ENCODE measurements at regions not wholly inside any gene's neighbourhood (a gene's known extent, or its start where the extent isn't known, plus 50 kb on each side); places are given as distances from the start of the nearest gene placed in this dataset.

DNA sequence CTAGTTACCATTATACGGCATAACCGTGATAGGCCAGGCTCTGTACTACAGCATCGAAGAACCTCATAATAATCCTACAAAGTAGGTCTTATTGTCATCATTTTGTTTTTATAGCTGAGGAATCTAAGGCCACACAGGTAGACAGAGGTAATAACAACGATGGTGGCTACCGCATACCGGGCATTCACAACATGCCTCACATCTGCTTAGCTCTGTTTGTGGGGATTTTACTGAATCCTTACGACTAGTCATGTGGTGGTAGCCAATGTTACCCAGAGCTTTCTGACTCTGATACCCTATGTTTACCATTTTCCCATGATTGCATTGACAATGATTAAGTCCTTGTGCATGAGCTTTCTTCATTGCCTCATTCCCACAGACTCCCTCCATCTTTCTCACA is 269.4 kb downstream of the TCF7L2 start:
- no peak for DNase-seq

DNA sequence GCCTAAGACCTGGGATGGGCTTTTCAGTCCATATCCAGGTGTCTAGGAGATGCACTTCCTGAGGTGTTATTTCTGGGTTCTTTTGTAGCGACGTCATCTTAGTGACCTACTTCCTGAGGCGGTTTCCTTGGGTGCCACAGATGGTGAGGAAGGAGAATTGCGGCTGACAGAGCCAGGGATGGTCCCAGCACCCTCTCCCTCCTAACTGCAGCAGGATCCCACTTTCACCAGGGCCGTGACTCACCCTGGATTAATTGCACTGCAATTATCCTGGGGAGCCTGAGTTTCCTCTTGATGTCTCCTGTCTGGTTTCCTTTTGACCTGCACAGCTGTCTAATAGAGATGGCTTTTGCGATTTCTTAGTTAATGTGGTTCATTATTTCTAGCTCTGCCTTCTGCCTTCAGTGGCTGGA is 271.7 kb downstream of the TCF7L2 start:
- DNase-seq, result no peak

DNA sequence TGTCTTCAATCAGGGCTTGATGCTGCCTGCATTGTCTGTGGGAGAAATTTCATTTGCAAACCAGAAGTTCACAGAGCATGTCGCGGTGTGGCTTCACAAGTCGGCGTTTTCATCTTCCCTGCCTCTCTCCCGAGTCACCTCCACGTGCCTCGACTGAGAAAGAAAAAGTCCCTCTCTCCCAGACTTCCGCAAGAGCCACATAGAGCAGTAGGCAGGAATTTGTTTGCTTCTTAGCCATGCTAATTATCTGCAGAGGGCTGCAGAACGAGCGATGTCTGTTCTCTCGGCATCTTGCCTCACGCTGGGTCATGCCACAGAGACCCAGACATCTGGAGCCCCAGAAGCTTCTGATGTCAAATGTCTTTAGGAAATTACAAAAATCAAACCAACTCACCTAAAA is 272.2 kb downstream of the TCF7L2 start:
- DNase-seq, result no peak

DNA sequence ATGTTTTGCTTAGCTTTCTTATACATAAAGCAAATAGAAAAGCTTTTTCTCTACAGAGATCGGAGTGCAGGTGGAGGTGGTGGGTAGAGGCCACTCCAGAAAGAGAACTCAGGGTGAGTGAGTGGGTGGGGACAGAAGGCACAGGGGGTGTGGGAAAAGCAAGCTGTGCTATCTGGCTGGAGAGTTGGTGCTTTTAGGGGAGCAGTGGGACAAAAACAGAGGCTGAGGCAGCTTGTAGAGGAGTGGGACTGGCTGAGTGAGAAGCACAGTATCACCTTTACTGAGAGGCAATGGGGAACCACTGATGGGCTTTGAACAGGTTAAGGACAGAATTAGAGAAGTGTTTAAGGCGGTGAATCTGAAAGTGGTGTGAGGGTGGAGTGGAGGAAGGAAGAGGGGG is 275.3 kb downstream of the TCF7L2 start:
- DNase-seq, result no peak

DNA sequence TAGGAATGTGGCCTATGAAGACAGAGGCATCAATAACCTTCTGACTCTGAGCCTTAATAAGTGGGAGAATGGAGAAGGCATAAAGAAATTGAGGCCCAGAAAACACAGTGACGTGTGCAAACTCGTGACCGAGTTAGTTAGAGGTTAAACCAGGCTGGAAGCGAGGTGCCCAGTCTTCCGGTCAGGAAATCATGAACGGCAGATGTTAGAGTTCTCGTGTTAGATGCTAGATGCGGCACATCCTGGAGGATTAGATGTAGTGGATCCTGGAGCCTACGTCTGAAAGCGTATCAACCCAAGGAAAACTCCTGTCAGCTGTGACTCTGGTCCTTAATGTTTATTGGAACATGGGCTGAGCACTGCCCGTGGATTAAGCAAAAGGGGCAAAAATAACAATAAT is 275.9 kb downstream of the TCF7L2 start:
- DNase-seq, result no peak

DNA sequence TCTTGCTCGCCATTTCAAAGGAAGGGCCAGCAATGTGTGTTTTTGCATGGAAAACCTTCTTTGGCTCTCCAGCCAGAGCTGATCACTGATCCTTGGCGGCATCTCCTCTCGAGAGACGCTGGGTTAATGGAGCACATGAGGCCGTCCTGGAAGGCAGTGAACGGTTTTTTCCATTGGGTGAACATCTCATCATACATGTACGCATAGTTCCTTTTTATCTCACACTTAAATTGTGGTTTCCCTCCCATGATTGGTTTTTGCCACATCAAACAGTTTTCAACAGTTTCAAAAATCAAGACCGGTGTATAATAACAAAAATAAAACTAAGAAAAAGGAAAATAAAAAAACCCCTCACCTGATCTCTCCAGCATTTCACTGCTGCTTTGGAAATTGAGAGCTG is 276.4 kb downstream of the TCF7L2 start:
- no peak for DNase-seq

DNA sequence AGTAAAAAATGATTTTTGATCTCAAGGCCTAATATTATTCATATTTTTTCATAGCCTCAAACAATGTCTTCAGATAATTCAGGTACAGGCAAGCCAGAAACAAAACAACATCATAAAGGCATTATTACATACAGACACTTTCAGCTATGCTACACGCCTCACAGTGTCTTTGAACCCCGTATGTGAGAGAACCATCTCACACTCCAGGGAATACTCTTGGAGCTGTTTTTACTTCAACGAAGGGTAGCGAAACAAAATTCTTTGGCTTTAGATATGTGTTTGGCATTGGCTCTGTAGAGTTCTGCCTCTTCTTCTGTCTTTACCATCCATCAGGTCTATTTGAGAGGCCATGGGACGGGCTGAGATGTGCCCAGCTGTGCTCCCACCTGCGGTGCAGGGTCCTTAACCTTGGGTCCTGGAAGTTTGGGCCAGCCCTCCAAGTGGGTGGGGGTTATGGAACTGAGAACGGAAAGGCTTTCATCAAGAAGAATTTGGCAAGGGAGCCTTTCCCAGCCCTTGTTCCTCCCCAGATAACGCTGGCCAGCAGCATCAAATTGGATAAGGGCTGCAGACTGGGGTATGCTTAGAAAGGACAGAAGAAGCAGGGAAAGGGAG is 276.9 kb downstream of the TCF7L2 start:
- no peak for DNase-seq

DNA sequence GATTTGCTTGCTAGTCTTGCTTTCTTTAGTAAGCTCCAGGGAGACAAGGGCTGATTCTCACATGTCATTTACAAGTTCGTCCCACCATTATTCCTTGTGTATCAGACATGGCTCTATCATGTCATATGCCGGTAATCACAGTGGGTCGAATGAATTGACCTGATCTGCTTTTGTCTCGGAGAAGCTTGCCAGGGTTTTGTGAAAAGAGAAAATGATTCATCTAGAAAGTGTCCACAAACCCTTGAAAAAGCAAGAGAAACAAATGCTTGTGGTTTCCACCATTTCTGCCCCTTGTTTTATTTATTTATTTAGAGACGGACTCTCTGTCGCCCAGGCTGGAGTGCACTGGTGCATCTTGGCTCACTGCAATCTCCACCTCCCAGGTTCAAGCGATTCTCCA is 278.5 kb downstream of the TCF7L2 start:
- no peak for DNase-seq

DNA sequence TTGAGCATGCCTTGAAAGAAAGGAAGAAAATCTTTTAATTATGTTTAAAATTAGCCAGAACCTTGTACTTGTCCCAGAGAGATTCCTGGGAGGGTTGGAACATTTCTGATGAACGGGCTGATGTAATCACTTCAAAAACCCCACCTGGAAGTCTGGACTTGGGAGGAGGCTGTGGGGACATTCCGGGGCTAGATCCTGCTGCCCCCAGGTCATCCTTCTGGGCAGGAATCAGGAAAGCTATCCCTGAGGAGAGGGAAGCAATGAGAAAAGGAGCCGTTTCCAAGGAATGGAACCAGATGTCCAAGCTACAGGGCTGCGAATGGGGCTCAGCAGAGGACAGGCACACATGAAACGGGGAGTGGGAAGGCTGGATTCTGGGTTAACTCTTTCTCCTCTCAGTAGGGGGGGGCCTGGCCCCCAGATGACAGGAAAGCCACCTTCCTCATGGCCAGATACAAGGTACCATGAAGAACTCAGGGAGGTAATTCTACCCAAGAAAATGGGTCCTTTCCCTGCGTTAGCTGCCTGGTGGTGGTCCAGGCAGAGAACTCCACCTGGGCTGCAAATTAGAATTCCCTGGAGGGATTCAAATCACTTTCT is 280.1 kb downstream of the TCF7L2 start:
- DNase-seq, result no peak

DNA sequence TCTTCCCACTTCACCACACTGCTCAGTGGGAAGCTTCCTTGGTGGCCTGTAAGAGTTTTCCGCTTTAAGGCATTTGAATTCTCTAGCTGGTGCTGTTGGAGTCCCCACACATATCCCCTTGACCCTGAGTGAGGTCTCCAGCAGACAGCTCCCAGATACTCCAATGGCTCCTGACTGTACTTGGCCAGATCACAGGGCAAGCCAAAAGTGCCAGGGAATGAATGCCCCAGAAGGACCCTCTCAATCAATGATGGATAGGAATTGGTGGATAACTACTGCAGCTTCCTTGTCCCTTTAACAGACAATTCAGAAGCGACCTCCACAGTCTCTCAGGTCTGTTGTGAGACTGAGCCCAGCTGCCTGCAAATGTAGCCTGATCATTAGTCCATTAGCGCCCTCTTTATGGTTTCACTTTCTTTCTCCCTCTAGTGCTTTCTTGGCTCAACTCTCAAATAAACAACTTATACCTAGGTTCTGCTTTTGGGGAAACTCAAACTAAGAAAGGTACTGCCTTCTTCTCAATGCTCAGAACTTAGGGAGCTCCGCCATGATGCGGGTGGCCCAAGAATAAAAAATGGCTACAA is 283.0 kb downstream of the TCF7L2 start:
- DNase-seq, result no peak

DNA sequence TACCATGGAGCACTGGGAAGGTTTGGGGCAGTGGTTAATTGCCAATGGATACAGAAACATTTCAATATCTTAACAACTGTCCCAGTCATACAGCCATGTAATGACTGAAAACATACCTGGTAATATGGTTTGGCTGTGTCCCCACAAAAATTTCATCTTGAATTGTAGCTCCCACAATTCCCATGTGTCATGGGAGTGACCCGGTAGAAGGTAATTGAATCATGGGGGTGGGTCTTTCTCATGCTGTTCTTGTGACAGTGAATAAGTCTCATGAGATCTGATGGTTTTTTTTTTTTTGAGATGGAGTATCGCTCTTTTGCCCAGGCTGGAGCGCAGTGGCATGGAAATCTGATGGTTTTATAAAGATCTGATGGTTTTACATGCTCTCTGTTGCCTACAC is 284.4 kb downstream of the TCF7L2 start:
- no peak for DNase-seq

DNA sequence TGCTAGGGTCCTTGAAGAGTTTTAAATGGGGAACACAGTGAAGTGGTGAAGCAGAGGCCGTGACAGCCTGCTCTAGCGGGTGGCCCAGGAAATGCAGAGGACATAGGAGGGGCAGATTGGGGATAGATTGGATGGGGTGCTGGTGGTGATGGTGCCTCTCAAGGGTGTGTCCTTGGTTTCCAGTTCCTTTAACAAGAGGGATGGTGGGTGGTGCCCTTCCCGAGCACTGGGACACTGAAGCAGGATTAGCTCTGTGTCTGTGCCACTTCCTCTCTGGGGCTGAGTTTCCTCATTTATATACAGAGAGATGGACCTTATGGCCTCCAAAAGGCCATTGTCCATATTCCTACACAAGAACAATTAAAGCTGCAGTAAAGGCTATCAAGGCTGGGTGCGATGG is 285.5 kb downstream of the TCF7L2 start:
- DNase-seq, result no peak

DNA sequence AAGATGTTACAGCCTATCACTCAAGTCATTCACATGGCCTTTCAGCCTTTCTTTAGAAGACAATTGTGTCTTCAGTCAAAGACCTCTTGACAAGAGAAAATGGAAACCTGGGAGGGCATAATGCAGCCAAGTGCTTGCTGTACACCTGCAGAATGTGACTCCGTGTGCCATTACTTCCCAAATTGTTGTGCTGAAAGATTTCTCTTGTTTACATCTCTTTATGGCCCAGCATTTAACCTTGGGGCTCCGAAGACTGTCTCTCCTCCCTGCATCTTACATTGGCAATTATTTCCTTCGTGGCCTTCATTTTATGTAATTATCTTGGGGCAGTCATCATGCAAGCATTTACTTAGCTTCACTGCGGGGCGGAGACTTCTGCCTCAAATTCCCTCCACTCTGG is 287.0 kb downstream of the TCF7L2 start:
- DNase-seq, result no peak

DNA sequence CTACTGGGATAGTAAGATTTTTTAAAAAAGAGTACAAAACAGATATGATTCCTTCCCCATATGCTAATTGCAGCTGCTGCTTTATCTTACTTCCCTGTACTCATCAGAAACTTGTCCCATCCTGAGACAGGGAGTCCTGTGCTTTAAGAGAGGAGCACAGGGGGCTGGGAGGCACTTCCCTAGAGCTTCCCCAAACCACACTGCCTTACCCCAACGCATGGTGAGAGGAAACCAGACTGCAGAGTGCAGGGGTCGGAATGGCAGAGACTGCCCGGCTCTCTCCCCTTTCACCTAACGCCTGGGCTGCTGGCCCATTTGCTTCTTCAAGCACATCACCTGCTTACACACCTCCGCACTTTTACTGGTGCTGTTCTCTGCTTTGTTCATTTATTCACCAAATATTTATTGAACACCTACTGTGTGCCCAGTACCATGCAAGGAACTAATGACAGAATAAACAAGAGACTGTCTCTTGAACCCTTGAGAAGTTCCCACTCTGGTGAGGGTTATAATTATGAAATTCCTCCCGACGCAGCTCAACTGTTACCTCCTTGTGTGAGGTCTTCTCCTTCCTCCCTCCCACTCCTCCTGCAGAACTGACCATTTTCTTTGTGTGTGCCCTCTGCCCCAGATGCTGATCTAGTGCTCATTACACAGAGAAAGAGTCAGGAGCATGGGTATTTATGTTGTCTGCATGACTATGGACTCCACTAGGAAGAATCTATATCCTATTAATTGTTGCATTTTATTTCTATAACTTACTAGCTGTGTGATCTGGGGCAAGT is 289.7 kb downstream of the TCF7L2 start:
- no peak for DNase-seq

DNA sequence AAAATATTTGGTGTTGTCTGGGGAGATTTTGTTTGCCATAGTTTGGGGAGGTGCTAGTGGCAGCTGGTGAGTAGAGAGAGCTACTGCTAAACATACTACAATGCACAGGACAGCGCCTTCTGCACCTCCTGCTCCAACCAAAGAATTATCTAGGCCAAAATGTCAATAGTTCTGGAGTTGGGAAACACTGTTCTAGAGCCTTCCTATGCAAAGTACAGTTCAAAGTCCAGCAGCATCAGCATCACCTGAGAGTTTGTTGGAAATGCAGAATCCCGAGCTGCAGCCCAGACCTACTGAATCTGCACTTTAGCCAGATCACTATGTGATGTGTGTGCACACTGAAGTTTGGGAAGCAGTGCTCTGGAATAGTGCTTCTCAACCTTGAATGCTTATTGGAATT is 290.7 kb downstream of the TCF7L2 start:
- no peak for DNase-seq

DNA sequence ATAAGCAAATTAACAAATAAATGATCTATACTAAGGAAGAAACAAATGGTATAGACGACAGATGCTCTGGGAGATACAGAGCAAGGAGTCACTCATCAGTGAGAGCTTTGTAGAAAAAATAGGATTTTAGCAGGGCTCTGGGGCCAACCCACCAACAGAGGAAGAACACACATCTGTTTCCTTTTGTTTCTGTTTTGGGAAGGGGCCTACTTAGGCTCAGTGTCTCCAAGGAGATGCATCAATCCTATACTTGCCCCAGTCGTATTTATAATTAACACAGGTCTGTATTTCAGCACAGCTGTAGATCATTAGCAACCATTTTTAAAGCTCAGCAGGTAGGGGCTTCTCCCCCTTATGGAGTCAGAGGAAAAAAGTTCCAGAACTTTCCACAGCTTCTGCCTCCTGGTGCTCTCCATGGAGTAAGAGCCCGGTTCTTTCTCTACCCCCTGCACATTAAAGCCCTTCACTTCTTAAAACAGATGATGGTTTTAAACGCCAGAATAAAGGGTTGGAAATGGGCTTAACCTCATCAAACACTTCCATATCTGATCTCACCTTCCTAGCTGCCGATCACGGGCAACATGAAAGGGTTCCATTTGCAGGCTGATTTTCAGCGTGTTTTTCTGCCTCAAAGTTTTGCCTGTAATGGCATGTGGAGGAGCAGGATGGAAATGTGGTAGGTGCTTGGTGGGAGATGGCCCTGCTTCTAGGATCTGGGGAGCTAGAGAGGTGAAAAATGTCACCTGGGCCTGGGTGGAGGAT is 291.7 kb downstream of the TCF7L2 start:
- DNase-seq, result no peak

DNA sequence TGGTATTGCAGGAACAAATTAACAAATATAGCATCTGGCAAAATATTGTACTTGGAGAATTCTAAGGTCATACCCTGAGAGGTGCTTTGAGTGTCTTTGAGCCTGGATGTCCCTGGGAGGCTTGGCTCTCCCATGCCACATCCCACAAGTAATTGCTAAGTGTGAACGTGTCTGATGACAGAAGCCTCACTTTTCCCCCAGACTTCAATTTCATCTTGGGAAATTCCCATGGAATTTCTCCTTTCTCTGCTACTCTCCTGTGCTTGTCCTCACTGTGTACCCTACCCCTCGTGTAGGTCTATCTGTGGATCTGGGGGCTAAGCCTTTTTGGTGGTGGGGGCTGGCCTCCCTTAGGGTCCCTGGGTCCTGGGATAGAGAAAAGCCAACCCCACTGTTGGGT is 293.3 kb downstream of the TCF7L2 start:
- no peak for DNase-seq

DNA sequence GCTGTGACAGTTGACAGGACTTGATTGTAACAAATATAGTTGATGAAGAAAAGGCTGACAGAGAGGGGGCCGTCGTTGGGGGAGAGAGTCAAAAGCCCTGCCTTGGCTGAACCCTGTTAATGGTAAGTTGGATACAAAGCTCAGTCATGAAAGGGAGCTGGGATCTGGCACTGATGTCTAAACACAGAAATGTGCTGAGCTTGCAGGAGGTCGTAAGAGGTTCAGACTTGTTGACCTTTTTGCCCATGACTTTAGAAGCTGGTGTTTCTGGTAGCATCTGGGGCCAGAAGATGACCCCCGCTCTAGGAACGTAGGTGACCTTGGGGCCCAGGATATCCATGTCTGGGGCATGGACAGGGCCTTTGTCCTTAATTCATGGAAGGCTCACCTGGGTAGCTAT is 294.7 kb downstream of the TCF7L2 start:
- DNase-seq, result no peak

DNA sequence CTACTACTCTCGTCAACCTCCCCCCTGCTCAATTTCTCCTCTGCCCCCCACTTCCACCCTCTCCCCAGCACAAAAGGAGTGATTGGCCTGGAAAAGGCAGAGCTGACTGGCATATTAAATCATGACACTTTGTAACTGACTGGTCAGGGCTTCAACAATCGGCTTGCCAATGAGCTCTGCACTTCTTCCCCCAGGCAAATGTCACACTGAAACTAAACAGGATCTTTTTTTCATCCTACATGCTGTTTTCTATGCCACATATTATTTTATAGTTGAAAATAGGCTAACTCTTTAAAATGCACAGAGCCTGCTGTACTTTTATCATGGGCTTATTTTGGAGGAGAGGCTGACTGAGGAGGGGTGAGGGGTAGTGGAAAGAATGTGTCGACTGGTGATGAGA is 295.2 kb downstream of the TCF7L2 start:
- DNase-seq, result no peak

DNA sequence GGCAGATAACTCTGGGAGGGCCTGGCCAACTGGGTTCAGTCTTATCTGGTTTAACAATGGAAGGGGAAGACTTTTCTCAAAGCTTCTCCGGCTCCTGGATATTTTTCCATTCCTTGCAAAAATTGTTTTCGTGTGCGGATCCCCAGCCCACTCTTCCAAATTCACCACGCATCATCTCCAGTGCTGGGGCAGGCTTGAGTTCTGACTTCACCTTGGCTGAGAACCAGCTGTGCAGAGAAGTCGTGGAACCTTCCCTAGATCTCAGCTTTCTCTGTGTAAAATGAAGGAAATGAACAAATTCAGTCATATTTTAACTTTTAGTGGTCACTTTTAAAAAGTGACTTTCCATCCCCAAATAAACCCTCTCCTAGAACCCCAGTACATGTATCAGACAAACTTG is 297.0 kb downstream of the TCF7L2 start:
- DNase-seq, result no peak

DNA sequence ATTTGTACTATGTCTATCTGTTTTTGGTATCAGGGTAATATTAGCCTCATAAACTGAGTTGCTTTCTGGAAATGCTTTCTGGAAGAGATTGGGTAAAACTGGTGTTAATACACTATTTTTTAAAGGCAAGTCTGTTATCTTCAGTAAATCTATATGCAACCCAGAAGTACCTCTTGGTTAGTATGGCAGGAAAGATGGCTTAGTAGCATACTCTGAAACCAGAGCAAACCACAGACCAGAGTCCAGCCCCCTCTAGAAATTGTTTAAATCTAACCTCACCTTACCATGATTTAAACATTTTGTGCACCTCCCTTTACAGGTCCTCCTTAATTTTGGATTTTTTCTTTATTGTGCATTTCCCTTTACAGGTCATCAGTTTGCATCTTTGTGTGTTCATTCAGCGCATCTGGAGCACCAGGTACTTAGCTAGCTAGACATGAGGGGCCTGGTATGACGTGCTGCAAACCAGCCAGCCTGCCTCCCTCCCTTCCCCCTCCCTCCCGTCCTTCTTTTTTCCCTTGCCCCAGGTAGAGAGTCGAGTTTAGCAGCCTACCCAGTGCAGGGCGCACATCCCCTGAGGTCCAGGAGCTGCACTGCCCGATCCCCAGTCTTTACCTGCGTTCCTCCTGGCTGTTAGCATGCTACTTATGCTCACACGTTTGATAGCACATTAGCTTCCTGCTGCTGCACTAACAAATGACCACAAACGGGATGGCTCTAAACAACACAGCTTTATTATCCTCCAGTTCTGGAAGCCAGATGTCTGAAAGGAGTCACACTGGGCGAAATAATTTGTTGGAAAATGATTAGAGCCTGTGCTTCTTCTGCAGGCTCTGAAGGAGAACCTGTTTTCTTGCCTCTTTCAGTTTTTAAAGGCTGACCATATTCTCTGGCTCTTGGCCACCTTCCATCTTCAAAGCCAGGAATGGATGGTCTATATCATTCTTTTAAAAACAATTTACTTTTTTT is 299.9 kb upstream of the HABP2 start:
- DNase-seq, result no peak

DNA sequence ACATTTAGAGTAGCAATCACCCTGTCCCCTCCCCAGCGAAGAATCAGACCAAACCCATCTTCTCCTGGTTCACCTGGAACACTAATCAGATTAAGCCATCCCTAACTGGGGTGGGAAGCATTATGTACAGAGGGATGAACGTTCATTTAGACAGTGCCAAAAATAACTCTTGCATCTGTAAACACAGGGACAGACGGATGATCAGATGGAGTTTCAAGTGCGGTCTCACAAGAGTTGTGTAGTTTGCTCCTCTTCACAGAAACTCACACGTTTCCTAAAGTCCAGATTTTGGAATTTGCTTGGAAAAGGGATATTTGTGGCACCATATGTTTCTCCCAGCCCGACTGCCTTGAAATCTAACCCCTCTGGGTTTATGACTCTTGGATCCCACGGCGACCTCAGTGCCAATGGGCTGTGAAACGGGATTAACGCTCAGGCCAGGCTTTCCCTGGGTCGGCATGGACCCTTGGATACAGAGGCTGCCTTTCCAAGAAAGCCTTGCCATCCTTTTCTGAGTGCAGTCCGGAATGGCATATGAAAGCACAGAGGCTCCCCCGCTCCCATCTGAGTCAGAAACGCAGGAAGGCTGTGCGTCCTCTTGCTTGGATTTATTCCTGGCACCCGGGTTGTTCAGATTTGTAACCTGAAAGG is 293.2 kb upstream of the HABP2 start:
- no peak for DNase-seq
